HG02938 (cell line): ENCODE measurements at regions not wholly inside any gene's neighbourhood (a gene's known extent, or its start where the extent isn't known, plus 50 kb on each side); places are given as distances from the start of the nearest gene placed in this dataset.

Experiments
- ATAC-seq: cut with Tn5 transposase; IDR thresholded peaks from one replicate; pipeline ENCODE4 v1.9.1; 2021; ENCODE audit warnings: mild to moderate bottlenecking, moderate library complexity; ENCODE audit not compliant: unreplicated experiment

DNA sequence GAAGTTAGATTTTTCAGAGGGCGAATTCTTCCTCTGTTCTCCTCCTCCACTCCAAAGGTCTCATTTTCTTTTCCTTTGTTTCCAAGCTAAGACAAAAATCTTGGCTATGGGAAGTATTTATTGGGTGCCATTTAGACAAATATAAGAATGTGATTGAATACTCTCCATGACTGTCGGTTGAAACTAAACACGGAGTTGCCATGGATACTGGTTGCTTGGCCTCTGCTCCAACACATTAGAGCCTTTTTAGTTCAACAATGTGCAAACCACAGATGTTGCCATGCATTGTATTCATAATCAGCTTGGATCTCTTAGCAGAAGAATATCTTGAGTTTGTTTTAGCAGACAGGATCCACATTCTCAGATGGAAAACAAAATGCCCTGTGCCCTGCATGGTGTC lies 366.5 kb upstream of the LCORL start:
- no peak for ATAC-seq

- no peak for ATAC-seq
Observed at GRCh38 chr4:18381186-18381585, 359.6 kb upstream of the LCORL start.

DNA sequence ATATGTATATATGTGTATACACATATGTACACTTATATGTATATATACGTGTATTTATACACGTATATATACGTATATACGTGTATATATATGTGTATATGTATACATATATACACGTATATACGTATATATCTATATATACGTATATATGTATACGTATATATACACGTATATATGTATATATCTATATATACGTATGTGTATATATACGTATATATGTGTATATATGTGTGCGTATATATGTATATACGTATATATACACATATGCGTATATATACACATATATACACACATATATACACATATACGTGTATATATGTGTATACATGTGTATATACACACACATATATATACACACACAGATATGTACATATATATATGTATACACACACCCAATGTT lies 348.0 kb upstream of the LCORL start:
- no peak for ATAC-seq

DNA sequence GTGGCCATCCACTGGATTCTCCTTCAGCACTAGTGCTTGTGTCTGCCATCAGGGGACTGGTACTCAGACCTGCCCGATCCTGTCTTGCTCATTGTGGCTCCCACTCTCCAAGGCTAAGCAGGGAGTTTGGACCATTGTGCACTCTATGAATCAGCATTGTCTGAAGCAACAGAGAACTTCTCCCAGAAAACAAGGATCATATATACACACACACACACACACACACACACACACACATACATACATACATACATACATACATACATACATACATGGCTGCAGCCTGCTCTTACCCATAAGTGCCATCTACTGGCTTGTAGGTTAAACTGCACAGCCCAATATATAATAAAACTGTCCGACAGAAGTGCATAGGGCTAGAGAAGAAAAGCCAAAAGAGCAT lies 345.3 kb upstream of the LCORL start:
- peak; percentile 92 for ATAC-seq

DNA sequence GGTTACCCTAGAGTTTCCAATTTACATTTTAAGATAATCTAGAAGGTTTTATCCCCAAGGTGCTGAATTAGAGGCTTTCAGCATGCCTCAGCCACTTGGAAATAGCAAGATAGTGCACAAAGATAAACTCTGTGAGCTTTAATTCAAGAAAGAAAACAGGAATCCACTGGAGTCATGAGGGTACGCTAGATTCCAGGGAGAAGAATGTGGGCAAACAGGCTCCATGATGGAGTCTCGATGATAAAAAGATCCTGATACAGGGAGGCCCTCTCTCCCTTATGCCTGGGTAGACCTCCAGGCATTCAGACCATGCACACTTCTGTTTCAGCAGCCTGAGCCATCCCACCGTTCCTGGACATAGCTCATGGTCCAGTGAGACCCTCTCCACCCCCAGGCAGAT lies 344.6 kb upstream of the LCORL start:
- ATAC-seq: no peak

GRCh38 chr4:18343581-18343980 lies 322.0 kb upstream of the LCORL start:
- no peak for ATAC-seq

- no peak for ATAC-seq
Observed at GRCh38 chr4:18342847-18343246, 321.3 kb upstream of the LCORL start.

DNA sequence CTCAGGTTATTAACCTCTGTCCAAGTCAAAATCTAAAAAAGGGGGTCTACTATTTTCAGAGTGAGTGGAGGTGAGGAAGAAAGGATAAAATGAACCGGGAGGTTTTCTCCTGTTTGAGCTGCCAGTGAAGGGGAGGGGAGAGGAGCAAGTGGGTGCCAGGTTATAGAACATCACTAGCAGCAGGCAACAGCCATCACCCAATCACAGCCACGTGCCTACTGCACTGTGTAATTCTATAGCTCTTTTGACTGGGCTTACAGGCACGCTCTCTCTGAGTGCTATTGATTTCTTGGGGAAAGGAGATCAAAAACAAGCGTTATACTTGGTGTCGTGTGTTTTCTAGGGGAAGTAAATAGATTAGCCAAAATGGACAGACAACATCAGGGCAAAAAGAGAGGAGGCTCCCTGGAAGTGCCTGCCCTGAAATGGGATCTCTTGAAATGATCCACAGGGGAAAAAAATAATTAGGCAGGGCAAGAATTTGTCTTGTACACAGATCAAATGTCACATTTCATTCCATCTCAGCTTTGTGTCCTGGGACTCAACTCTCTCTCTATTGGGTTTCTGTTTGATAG lies 300.5 kb upstream of the LCORL start:
- ATAC-seq: no peak

- ATAC-seq: no peak
Observed at GRCh38 chr4:18319431-18319830, 297.9 kb upstream of the LCORL start.

GRCh38 chr4:18318682-18319388 lies 297.3 kb upstream of the LCORL start:
- no peak for ATAC-seq

DNA sequence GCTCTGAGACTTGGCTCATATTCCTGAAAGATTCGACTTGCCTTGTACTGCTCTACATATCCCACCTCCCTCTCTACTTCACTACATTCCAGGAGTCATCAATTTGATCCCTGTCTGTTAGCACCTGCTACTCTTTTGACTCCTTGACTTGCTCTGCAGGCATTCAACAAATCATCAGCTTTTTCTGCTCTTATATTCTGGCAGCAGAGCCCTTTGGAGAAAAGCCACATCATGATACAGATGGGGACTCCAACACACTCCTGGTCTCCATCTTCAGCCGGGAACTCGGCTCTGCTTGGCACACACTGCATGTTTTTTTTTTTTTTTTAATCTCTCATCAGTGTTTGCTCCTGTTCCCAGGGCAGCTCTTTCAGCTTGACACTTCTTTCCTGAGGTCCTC lies 293.2 kb upstream of the LCORL start:
- ATAC-seq: no peak

DNA sequence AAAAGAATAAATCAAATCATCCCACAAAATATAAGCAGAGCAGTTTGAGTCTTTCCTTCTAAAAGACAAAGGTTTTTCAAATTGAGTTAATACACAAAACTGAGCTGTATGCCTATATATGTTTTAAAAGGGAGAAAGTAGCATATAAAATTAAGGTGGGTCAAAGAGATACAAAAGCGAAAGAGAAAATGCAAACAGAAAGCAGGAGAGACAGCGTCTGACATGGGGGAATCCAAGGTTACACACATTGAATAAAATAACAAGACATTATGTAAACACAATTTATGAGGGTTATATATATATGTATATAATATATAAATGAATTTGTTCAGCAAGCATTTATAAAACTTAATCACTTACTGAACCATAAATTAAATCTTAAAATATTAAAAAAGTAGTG lies 276.1 kb upstream of the LCORL start:
- ATAC-seq: no peak

GRCh38 chr4:18296411-18296810 lies 274.9 kb upstream of the LCORL start:
- no peak for ATAC-seq

DNA sequence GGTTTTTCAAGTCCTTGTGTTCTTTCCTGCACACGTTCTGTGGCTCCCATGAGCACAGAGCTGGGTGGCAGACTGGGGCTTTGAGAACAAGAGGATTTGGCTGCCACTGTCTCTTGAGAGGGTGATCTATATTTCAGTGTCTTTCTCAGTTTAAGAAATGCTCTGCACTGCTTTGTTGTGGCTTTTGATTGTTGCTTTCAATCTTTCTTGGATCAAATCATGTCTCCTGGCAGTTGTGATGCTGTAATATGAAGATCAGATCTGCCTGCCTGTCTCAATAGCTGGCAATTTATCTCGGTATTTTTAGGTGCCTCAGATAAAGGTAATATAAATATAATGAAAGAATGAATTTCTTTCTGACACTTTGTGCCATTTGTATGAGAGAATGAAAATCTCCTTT lies 273.3 kb upstream of the LCORL start:
- ATAC-seq: no peak

GRCh38 chr4:18294021-18294420 lies 272.5 kb upstream of the LCORL start:
- ATAC-seq: no peak

- ATAC-seq: no peak
Observed at GRCh38 chr4:18292411-18292810, 270.9 kb upstream of the LCORL start.

GRCh38 chr4:18291981-18292380 lies 270.4 kb upstream of the LCORL start:
- no peak for ATAC-seq

- no peak for ATAC-seq
Observed at GRCh38 chr4:18291256-18291655, 269.7 kb upstream of the LCORL start.

DNA sequence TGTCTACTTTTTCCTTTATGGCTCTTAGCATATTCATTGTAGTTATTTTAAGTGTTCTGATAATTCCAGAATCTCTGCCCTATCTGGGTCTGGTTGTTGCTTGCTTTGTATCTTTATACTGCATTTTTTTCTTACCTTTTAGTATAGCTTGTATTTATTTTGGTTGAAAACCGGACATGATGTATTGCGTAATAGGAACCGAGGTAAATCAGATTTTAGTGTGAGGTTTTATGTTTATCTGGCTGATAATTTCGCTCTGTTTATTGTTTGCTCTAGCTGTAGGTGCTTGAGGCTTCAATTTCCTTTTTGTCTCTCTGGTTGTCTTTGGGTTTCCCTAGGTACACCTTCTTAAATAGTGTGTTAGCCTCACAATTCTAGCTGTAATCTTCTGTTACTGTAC lies 263.8 kb upstream of the LCORL start:
- no peak for ATAC-seq

DNA sequence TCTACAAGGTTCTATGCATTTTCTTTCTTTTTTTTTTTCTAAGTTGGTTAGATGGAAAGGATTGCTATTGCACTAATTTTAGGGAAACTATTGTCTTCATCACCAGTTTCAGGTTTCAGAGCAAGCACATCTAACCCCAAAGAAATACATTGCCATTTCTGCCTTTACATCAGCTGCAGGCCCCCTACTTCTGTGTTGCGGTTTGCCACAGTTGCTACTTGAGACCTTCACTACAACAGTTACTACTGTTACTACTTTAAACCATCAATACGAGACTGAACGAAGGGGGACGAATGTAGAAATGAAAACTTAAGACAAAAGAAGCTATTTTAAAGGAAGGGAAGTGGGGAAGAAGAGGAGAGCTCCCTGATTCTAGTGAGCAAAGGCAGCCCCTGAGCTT lies 256.7 kb upstream of the LCORL start:
- no peak for ATAC-seq

- no peak for ATAC-seq
Observed at GRCh38 chr4:18262832-18263231, 241.3 kb upstream of the LCORL start.

DNA sequence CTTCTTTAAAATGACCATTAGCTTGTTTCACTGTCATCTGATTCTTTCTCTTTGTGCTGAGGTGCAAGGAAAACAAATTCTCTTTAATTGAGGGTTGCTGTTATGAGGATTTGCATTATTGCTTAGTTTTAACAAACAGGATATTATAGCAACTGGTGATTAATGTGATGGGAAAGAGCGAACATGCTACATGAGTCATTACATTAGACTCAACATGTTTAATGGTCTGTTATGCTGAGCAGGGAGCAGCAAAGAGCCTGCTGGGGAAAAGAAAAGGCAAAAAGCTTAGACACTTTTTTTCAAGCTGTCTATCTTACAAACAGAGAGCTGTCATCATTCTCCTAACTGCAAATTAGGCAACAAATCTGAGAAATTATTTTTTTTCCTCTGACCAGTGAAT lies 230.5 kb upstream of the LCORL start:
- ATAC-seq: no peak

DNA sequence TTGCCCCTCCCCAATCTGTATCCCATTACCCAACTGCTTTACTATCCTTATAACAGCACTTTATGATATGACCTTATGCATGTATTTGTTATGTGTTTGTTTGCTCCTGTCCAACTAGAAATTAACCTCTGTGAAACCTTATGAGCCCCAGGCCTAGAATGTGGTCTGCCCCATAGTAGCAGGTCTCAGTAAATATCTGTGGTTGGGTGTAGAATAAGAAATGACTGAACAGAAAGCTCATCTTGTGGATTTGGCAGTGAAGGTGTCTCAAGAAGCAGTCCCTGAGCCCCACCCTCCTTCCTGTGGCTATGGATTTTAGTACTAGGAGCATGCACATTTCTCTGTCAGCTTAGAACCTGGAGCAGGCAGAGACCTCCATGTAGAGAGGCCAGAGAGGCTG lies 229.0 kb upstream of the LCORL start:
- peak; percentile 64 for ATAC-seq
